Transverse colon (tissue), 4 donors: ENCODE measurements at regions not wholly inside any gene's neighbourhood (a gene's known extent, or its start where the extent isn't known, plus 50 kb on each side); places are given as distances from the start of the nearest gene placed in this dataset.

Experiments
- DNase-seq: peaks from one replicate; pipeline ENCODE4 v3.0.0-alpha.2; 2019
- H3K27ac ChIP-seq, 4 donors: fragments of 200-600 bp; sonication (generic); 2 replicates each; pipeline ENCODE4 v1.5.1; 2016 to 2018; ENCODE audit warnings: inconsistent platforms in 4 of 4
- H3K27me3 ChIP-seq: fragments of 200-600 bp; sonication (generic); 2 replicates; pipeline ENCODE4 v1.5.1; 2017; ENCODE audit warnings: inconsistent platforms
- H3K36me3 ChIP-seq, 4 donors: fragments of 200-600 bp; sonication (generic); 2 replicates each; pipeline ENCODE4 v1.5.1; 2017 to 2019; ENCODE audit warnings: inconsistent platforms in 4 of 4
- H3K4me1 ChIP-seq, 4 donors: fragments of 200-600 bp; sonication (generic); 2 replicates each; pipeline ENCODE4 v1.5.1; 2017 to 2020; ENCODE audit warnings: inconsistent platforms in 4 of 4
- H3K4me3 ChIP-seq, 4 donors: fragments of 200-600 bp; sonication (generic); 1 replicate in 1 of 4; 2 replicates in 3 of 4; pipeline versions ENCODE4 v1.5.1 to v1.6.1; 2017 to 2019; ENCODE audit warnings: inconsistent platforms in 4 of 4
- H3K9me3 ChIP-seq, 2 donors: fragments of 200-600 bp; sonication (generic); 2 replicates each; pipeline ENCODE4 v1.5.1; 2017 to 2019; ENCODE audit warnings: inconsistent platforms in 2 of 2
- CTCF ChIP-seq, 5 experiments: fragments of 200-600 bp in 3 of 5; fragments of 450-650 bp in 2 of 5; sonication (generic) in 3 of 5; IDR thresholded peaks; 1 replicate in 2 of 5; 2 replicates in 3 of 5; pipeline ENCODE4 v1.5.1; 2016 to 2017; ENCODE audit warnings: antibody characterized with exemption in 5 of 5, inconsistent platforms in 3 of 5, mild to moderate bottlenecking in 2 of 5, moderate library complexity in 1 of 5
- EP300 ChIP-seq: sonication (generic); formaldehyde crosslinking; IDR thresholded peaks from one replicate; pipeline ENCODE4 v1.6.1; 2017; ENCODE audit warnings: antibody characterized with exemption, low read depth
- POLR2A ChIP-seq: fragments of 450-650 bp; IDR thresholded peaks from one replicate; pipeline ENCODE4 v1.6.1; 2016; ENCODE audit warnings: antibody characterized with exemption, mild to moderate bottlenecking, moderate library complexity
- POLR2AphosphoS5 ChIP-seq, 3 donors: sonication (generic); formaldehyde crosslinking; IDR thresholded peaks; one replicate each; pipeline ENCODE4 v1.6.1; 2016; ENCODE audit warnings: antibody characterized with exemption in 3 of 3
- WGBS, 2 donors: methylation state at CpG; one replicate each; pipeline ENCODE4 v1.1.5; 2018; ENCODE audit warnings: low coverage in 1 of 2; 5-methylcytosine and 5-hydroxymethylcytosine counted together
- in situ Hi-C, 4 donors: fragments of 200-750 bp; cut with MboI; loops; one replicate each; pipeline versions ENCODE4 v1.15.0 to v1.15.1; 2017; ENCODE audit warnings: low sequenced_read_pairs in 3 of 4, low pct_ligation_motif_present in 1 of 4, low pct_unique_long_range_greater_than_20kb in 1 of 4
- intact Hi-C: fragments of 100-400 bp; cut with DNase I; formaldehyde crosslinking; loops from one replicate; pipeline ENCODE4 v1.15.1; 2023; ENCODE audit warnings: low total_unique reads

GRCh38 chr21:32087447-32087846 lies 191.4 kb downstream of the MIS18A start:
- intact Hi-C loops: no loop called here
- Histone ChIP-seq H3K27me3 (no peaks in the 10 kb centered on the region), H3K27ac (no peak overlapping the region), H3K9me3 (no peaks in the 10 kb centered on the region), H3K36me3 (no peaks in the 10 kb centered on the region), H3K4me1 (no peaks in the 10 kb centered on the region), H3K4me3 (no peak overlapping the region)
- no peak for TF ChIP-seq EP300
- no peak for TF ChIP-seq POLR2AphosphoS5 (IDR thresholded peaks at IDR 0.05)
- no peak for TF ChIP-seq CTCF (IDR thresholded peaks at IDR 0.05)
- no peak for TF ChIP-seq POLR2A
- DNase-seq: no peak
- in situ Hi-C loops: no loop called here
- 65% methylated on average over 1 of the region's 1 CpG; no CpG with 5 or more reads in 1 of the 2 donors for WGBS, 2 donors

- Histone ChIP-seq H3K4me1 (no peaks in the 10 kb centered on the region), H3K36me3 (no peaks in the 10 kb centered on the region), H3K27ac (no peak overlapping the region), H3K9me3 (no peaks in the 10 kb centered on the region), H3K4me3 (no peak overlapping the region), H3K27me3 (no peaks in the 10 kb centered on the region)
- WGBS, 2 donors: 69 to 72% methylated on average over 2 of the region's 2 CpGs
- TF ChIP-seq POLR2AphosphoS5 (IDR thresholded peaks at IDR 0.05) (no peak), CTCF (IDR thresholded peaks at IDR 0.05) (no peak), EP300 (no peak), POLR2A (no peak)
- intact Hi-C loops (no loop called here), in situ Hi-C loops (no loop called here)
- no peak for DNase-seq
These were observed 195.7 kb downstream of the MIS18A start for GRCh38 chr21:32083197-32083596.

- in situ Hi-C loops: no loop called here
- TF ChIP-seq POLR2AphosphoS5 (IDR thresholded peaks at IDR 0.05): no peak
- no peak for TF ChIP-seq CTCF (IDR thresholded peaks at IDR 0.05)
- intact Hi-C loops: no loop called here
These were observed 196.4 kb downstream of the MIS18A start for GRCh38 chr21:32082466-32082865.

GRCh38 chr21:32073593-32073992 lies 200.8 kb downstream of the HUNK start:
- no peaks in the 10 kb centered on the region for H3K9me3 ChIP-seq
- TF ChIP-seq EP300 (no peak), POLR2A (no peak), CTCF (IDR thresholded peaks at IDR 0.05) (no peak), POLR2AphosphoS5 (IDR thresholded peaks at IDR 0.05) (no peak)
- in situ Hi-C loops: no loop called here
- WGBS, 2 donors: 78% methylated on average over 6 of the region's 6 CpGs; no CpG with 5 or more reads in 1 of the 2 donors
- intact Hi-C loops: no loop called here
- H3K36me3 ChIP-seq: no peaks in the 10 kb centered on the region
- no peak for DNase-seq
- no peaks in the 10 kb centered on the region for H3K4me1 ChIP-seq
- H3K27me3 ChIP-seq: no peaks in the 10 kb centered on the region
- H3K27ac ChIP-seq: no peak overlapping the region
- H3K4me3 ChIP-seq: no peak overlapping the region

More at GRCh38 chr21:32082466-32082865, 196.4 kb downstream of the MIS18A start:
- H3K27me3 ChIP-seq: no peaks in the 10 kb centered on the region
- H3K4me3 ChIP-seq: no peak overlapping the region
- H3K36me3 ChIP-seq: no peaks in the 10 kb centered on the region
- no peaks in the 10 kb centered on the region for H3K9me3 ChIP-seq
- H3K4me1 ChIP-seq: no peaks in the 10 kb centered on the region
- no peak for DNase-seq
- WGBS, 2 donors: 69 to 80% methylated on average over 1 to 5 of the region's 5 CpGs
- H3K27ac ChIP-seq: no peak overlapping the region
